HUES48 (cell line): ENCODE measurements at regions not wholly inside any gene's neighbourhood (a gene's known extent, or its start where the extent isn't known, plus 50 kb on each side); places are given as distances from the start of the nearest gene placed in this dataset.

Experiments
- H3K27ac ChIP-seq: one replicate; pipeline ENCODE4 v1.7.0; 2013; ENCODE audit warnings: low read depth, low read length, inconsistent platforms
- H3K27me3 ChIP-seq: 2 replicates; pipeline ENCODE4 v1.6.1; 2013; ENCODE audit warnings: mild to moderate bottlenecking, low read length; ENCODE audit not compliant: control insufficient read depth, insufficient read depth
- H3K36me3 ChIP-seq: 2 replicates; pipeline ENCODE4 v1.6.1; 2013; ENCODE audit warnings: low read length; ENCODE audit not compliant: control insufficient read depth, insufficient read depth
- H3K4me1 ChIP-seq: 2 replicates; pipeline ENCODE4 v1.6.1; 2013; ENCODE audit warnings: mild to moderate bottlenecking, low read length; ENCODE audit not compliant: control insufficient read depth, insufficient read depth
- H3K4me3 ChIP-seq: 2 replicates; pipeline ENCODE4 v1.5.1; 2013; ENCODE audit warnings: mild to moderate bottlenecking, low read depth, low read length
- H3K9ac ChIP-seq: 2 replicates; pipeline ENCODE4 v1.6.1; 2013; ENCODE audit warnings: mild to moderate bottlenecking, low read depth, low read length, moderate library complexity
- H3K9me3 ChIP-seq: 2 replicates; pipeline ENCODE4 v1.6.1; 2013; ENCODE audit warnings: low read length; ENCODE audit not compliant: control insufficient read depth, insufficient read depth

DNA sequence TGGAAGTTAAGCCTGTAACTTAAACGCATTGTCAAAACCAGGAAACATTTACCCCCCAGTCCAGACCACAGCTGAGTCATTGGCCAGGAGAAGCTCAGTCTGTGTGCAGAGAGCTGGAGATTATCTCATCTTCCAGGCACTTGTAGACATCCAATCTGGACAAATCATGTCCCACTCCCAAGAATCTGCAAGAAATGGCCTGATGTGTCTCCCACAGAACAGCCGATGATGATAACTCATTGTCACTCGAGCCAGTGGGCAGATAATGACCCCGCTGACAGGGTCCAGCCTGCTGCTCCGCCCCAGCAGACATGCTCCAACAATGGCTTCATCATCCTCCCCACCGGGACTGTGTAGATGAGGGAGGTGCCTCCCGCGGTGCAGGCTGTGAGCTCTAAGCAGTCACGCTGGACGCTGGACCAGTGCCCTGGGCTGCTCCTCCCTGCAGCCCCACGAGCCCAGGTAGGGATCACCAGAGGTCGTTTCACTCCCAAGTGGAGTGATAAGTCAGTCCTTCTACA is 322.5 kb downstream of the C16orf95 start:
- Histone ChIP-seq H3K9me3 (no peaks in the 10 kb centered on the region), H3K27me3 (no peaks in the 10 kb centered on the region), H3K36me3 (no peaks in the 10 kb centered on the region), H3K27ac (no peak overlapping the region), H3K4me3 (no peak overlapping the region), H3K4me1 (no peaks in the 10 kb centered on the region), H3K9ac (no peak overlapping the region)

DNA sequence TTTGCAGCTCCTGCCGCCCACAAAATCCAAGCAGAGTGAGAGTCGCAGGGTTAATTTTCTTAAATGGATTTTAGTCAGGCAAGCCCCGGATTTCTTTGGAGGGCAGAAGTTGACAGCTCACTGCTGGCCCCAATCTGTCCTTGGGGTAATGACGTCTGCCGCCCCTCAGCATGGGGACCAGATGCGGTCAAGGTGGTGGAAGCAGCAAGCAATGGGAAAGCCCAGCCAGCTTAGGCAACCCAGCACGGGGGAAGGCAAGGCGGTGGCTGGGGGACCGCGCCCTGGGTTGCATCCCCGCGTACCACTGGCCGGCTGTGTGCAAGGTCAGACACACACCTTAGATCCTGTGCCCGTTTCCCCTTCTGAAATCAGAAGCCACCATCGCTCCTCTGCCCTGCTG is 321.7 kb downstream of the C16orf95 start:
- no peaks in the 10 kb centered on the region for H3K27me3 ChIP-seq
- H3K4me1 ChIP-seq, result no peaks in the 10 kb centered on the region
- H3K9ac ChIP-seq, result no peak overlapping the region
- H3K4me3 ChIP-seq, result no peak overlapping the region
- H3K27ac ChIP-seq, result no peak overlapping the region
- H3K36me3 ChIP-seq, result no peaks in the 10 kb centered on the region
- H3K9me3 ChIP-seq, result no peaks in the 10 kb centered on the region

DNA sequence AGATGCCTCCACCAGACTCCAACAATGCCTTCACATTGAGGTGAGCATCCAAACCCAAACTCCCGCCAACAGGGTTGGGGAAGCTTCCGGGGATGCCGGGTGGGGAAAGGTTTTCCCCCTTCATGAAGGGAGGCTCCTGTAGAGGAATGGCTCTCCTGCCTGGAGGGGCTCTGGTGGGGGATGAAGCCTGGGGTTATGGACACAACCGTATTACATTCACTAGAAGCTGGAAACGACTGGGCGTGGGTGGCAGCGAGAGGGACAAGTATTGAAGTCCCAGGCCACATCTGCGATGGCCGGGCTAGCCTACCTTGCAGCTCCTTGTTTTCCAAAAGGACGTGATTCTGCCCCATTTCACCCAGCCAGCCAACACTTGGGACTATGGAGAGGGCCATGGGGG is 321.1 kb downstream of the C16orf95 start:
- Histone ChIP-seq H3K9me3 (no peaks in the 10 kb centered on the region), H3K4me1 (no peaks in the 10 kb centered on the region), H3K9ac (no peak overlapping the region), H3K27me3 (no peaks in the 10 kb centered on the region), H3K36me3 (no peaks in the 10 kb centered on the region), H3K4me3 (no peak overlapping the region), H3K27ac (no peak overlapping the region)

GRCh38 chr16:86997058-86997457 is 320.1 kb downstream of the C16orf95 start:
- Histone ChIP-seq H3K9me3 (no peaks in the 10 kb centered on the region), H3K27me3 (no peaks in the 10 kb centered on the region), H3K36me3 (no peaks in the 10 kb centered on the region), H3K4me3 (no peak overlapping the region), H3K9ac (no peak overlapping the region), H3K27ac (no peak overlapping the region), H3K4me1 (no peaks in the 10 kb centered on the region)

GRCh38 chr16:86998196-86999001 is 318.8 kb downstream of the C16orf95 start:
- H3K27me3 ChIP-seq, result no peaks in the 10 kb centered on the region
- H3K4me3 ChIP-seq, result no peak overlapping the region
- H3K9ac ChIP-seq, result no peak overlapping the region
- no peak overlapping the region for H3K27ac ChIP-seq
- no peaks in the 10 kb centered on the region for H3K4me1 ChIP-seq
- no peaks in the 10 kb centered on the region for H3K36me3 ChIP-seq
- H3K9me3 ChIP-seq, result no peaks in the 10 kb centered on the region

DNA sequence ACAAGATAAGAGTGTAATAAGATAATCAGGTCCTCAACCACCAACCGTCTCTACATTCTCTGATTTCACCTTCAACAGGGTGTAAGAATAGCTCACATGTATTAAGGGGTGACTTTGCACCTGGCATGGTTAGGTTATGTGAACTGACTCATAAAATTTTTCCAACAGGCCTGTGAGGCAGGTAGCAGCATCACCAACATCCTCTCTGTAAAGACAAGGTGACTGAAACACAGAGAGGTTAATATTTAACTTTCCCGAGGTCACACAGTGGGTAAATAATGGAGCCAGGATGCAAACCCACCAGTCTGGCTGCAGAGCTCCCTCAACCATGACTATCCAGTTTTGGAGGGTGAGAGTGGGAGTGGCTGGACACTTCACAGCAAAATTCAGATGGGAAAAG is 317.2 kb downstream of the C16orf95 start:
- no peaks in the 10 kb centered on the region for H3K27me3 ChIP-seq
- H3K9ac ChIP-seq, result no peak overlapping the region
- H3K27ac ChIP-seq, result no peak overlapping the region
- no peaks in the 10 kb centered on the region for H3K36me3 ChIP-seq
- no peaks in the 10 kb centered on the region for H3K4me1 ChIP-seq
- 0 out of 2 replicates have a peak, but pooled peaks cover 3% of the 10 kb centered on the region for H3K9me3 ChIP-seq
- H3K4me3 ChIP-seq, result no peak overlapping the region

- H3K9ac ChIP-seq, result no peak overlapping the region
- no peaks in the 10 kb centered on the region for H3K27me3 ChIP-seq
- no peaks in the 10 kb centered on the region for H3K36me3 ChIP-seq
- no peak overlapping the region for H3K27ac ChIP-seq
- H3K9me3 ChIP-seq, result 0 out of 2 replicates have a peak, but pooled peaks cover 3% of the 10 kb centered on the region
- no peak overlapping the region for H3K4me3 ChIP-seq
- no peaks in the 10 kb centered on the region for H3K4me1 ChIP-seq
Measured at GRCh38 chr16:87002717-87003413, 314.3 kb downstream of the C16orf95 start.

DNA sequence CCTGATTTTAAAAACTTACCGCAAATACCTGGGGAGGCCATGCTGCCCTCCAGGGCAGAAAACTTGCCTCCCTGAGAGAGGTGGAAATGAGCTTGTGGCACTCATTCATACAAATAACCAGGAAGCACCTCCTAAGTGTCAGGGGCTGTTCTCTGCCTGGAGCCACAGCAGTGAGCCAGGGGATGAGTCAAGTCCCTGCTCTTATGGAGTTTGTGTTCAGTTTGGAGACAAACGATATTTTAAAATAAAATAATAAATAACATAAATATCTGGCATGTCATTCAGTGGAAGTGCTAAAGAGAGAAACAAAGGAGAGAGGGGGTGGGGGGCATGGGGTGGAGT is 313.8 kb downstream of the C16orf95 start:
- no peak overlapping the region for H3K4me3 ChIP-seq
- H3K27ac ChIP-seq, result no peak overlapping the region
- H3K9me3 ChIP-seq, result 0 out of 2 replicates have a peak, but pooled peaks cover 3% of the 10 kb centered on the region
- H3K36me3 ChIP-seq, result no peaks in the 10 kb centered on the region
- H3K4me1 ChIP-seq, result no peaks in the 10 kb centered on the region
- no peaks in the 10 kb centered on the region for H3K27me3 ChIP-seq
- no peak overlapping the region for H3K9ac ChIP-seq

- Histone ChIP-seq H3K27me3 (no peaks in the 10 kb centered on the region), H3K9ac (no peak overlapping the region), H3K9me3 (0 out of 2 replicates have a peak, but pooled peaks cover 3% of the 10 kb centered on the region), H3K4me3 (no peak overlapping the region), H3K4me1 (no peaks in the 10 kb centered on the region), H3K36me3 (no peaks in the 10 kb centered on the region), H3K27ac (no peak overlapping the region)
Measured at GRCh38 chr16:87006021-87006420, 311.2 kb downstream of the C16orf95 start.

GRCh38 chr16:87006789-87007745 is 310.1 kb downstream of the C16orf95 start:
- H3K9ac ChIP-seq, result no peak overlapping the region
- H3K4me3 ChIP-seq, result no peak overlapping the region
- no peak overlapping the region for H3K27ac ChIP-seq
- H3K9me3 ChIP-seq, result 0 out of 2 replicates have a peak, but pooled peaks cover 3% of the 10 kb centered on the region
- no peaks in the 10 kb centered on the region for H3K27me3 ChIP-seq
- H3K4me1 ChIP-seq, result no peaks in the 10 kb centered on the region
- H3K36me3 ChIP-seq, result no peaks in the 10 kb centered on the region
